ENCODE measurements at regions not wholly inside any gene's neighbourhood (a gene's known extent, or its start where the extent isn't known, plus 50 kb on each side); places are given as distances from the start of the nearest gene placed in this dataset.

- ChIA-PET POLR2A (no interaction called here), CTCF (no interaction called here)
Observed at GRCh38 chr22:22084089-22084711, 101.6 kb upstream of the TOP3B start.

GRCh38 chr22:22082960-22083359 is 100.4 kb upstream of the TOP3B start:
- ChIA-PET CTCF (no interaction called here), POLR2A (no interaction called here)

- POLR2A ChIA-PET = no interaction called here
- CTCF ChIA-PET = no interaction called here
Observed at GRCh38 chr22:22082229-22082835, 99.7 kb upstream of the TOP3B start.

- CTCF ChIA-PET = no interaction called here
- POLR2A ChIA-PET = no interaction called here
Observed at GRCh38 chr22:22080270-22080669, 97.7 kb upstream of the TOP3B start.

- ChIA-PET POLR2A (no interaction called here), CTCF (no interaction called here)
Observed at GRCh38 chr22:22079404-22080148, 97.0 kb upstream of the TOP3B start.

GRCh38 chr22:22078329-22078728 is 95.7 kb upstream of the TOP3B start:
- ChIA-PET CTCF (no interaction called here), POLR2A (no interaction called here)

- POLR2A ChIA-PET = no interaction called here
- CTCF ChIA-PET = no interaction called here
Observed at GRCh38 chr22:22076932-22077703, 94.5 kb upstream of the TOP3B start.

GRCh38 chr22:22076361-22076760 is 93.8 kb upstream of the TOP3B start:
- POLR2A ChIA-PET = no interaction called here
- CTCF ChIA-PET = no interaction called here

- CTCF ChIA-PET = no interaction called here
- POLR2A ChIA-PET = no interaction called here
Observed at GRCh38 chr22:22075382-22076163, 93.0 kb upstream of the TOP3B start.

GRCh38 chr22:22074634-22075381 is 92.2 kb upstream of the TOP3B start:
- POLR2A ChIA-PET = no interaction called here

GRCh38 chr22:22073769-22074561 is 91.4 kb upstream of the TOP3B start:
- ChIA-PET CTCF (no interaction called here), POLR2A (no interaction called here)

More at GRCh38 chr22:22074634-22075381, 92.2 kb upstream of the TOP3B start:
- CTCF ChIA-PET = no interaction called here

GRCh38 chr22:22072169-22072836 is 89.7 kb upstream of the TOP3B start:
- ChIA-PET CTCF (no interaction called here), POLR2A (no interaction called here)

- CTCF ChIA-PET = interaction anchor here (0.5 kb wide), 1 partner anchor 20 kb away, joined by 5 read pairs; no protein-coding TSS in a partner anchor
- POLR2A ChIA-PET = no interaction called here
Observed at GRCh38 chr22:22071455-22071854, 88.9 kb upstream of the TOP3B start.

GRCh38 chr22:22070371-22070824 is 87.8 kb upstream of the TOP3B start:
- CTCF ChIA-PET = interaction anchor here (1.1 kb wide), 1 partner anchor 11 kb away, joined by 3 read pairs; no protein-coding TSS in a partner anchor
- POLR2A ChIA-PET = no interaction called here

GRCh38 chr22:22069450-22070370 is 87.1 kb upstream of the TOP3B start:
- CTCF ChIA-PET = interaction anchor here (1.1 kb wide), 1 partner anchor 10 kb away, joined by 3 read pairs; no protein-coding TSS in a partner anchor
- POLR2A ChIA-PET = no interaction called here

- ChIA-PET CTCF (no interaction called here), POLR2A (no interaction called here)
Observed at GRCh38 chr22:22068657-22069056, 86.1 kb upstream of the TOP3B start.

- ChIA-PET POLR2A (no interaction called here), CTCF (no interaction called here)
Observed at GRCh38 chr22:22068025-22068424, 85.4 kb upstream of the TOP3B start.
